ENCODE measurements at regions not wholly inside any gene's neighbourhood (a gene's known extent, or its start where the extent isn't known, plus 50 kb on each side); places are given as distances from the start of the nearest gene placed in this dataset.

- Mint-ChIP-seq H3K27me3 (peaks cover 4% of the 10 kb centered on the region), H3K9me3 (peaks cover 1% of the 10 kb centered on the region), H3K4me3 (no peak overlapping the region), H3K4me1 (no peaks in the 10 kb centered on the region), H3K36me3 (no peaks in the 10 kb centered on the region), H3K27ac (no peak overlapping the region)
- no peak for ATAC-seq (ENCODE audit: low read depth)
- DNase-seq (ENCODE audit: low spot score in 2 of 2) = no peak
Observed at GRCh38 chr6:71608646-71609045, 277.7 kb upstream of the RIMS1 start.

- Mint-ChIP-seq H3K36me3 (no peaks in the 10 kb centered on the region), H3K27ac (no peak overlapping the region), H3K4me3 (no peak overlapping the region), H3K4me1 (no peaks in the 10 kb centered on the region), H3K27me3 (no peaks in the 10 kb centered on the region), H3K9me3 (peaks cover 5% of the 10 kb centered on the region)
- ATAC-seq (ENCODE audit: low read depth) (no peak), DNase-seq (ENCODE audit: low spot score in 2 of 2) (no peak)
Observed at GRCh38 chr6:71619836-71620235, 266.5 kb upstream of the RIMS1 start.

GRCh38 chr6:71621918-71622519, 264.3 kb upstream of the RIMS1 start:
- ATAC-seq (ENCODE audit: low read depth) (no peak), DNase-seq (ENCODE audit: low spot score in 2 of 2) (no peak)
- H3K27ac Mint-ChIP-seq = no peak overlapping the region
- no peaks in the 10 kb centered on the region for H3K27me3 Mint-ChIP-seq
- no peaks in the 10 kb centered on the region for H3K36me3 Mint-ChIP-seq
- peaks cover 11% of the 10 kb centered on the region for H3K9me3 Mint-ChIP-seq
- H3K4me1 Mint-ChIP-seq = no peaks in the 10 kb centered on the region
- H3K4me3 Mint-ChIP-seq = no peak overlapping the region

GRCh38 chr6:71642120-71642519, 244.2 kb upstream of the RIMS1 start:
- Mint-ChIP-seq H3K36me3 (no peaks in the 10 kb centered on the region), H3K4me1 (no peaks in the 10 kb centered on the region), H3K9me3 (peaks cover 3% of the 10 kb centered on the region), H3K4me3 (no peak overlapping the region), H3K27me3 (peaks cover 1% of the 10 kb centered on the region), H3K27ac (no peak overlapping the region)
- DNase-seq (ENCODE audit: low spot score in 2 of 2) (no peak), ATAC-seq (ENCODE audit: low read depth) (no peak)

GRCh38 chr6:71642793-71643192, 243.6 kb upstream of the RIMS1 start:
- Mint-ChIP-seq H3K4me3 (no peak overlapping the region), H3K9me3 (peaks cover 3% of the 10 kb centered on the region), H3K36me3 (no peaks in the 10 kb centered on the region), H3K27me3 (peaks cover 1% of the 10 kb centered on the region), H3K4me1 (no peaks in the 10 kb centered on the region), H3K27ac (no peak overlapping the region)
- no peak for DNase-seq (ENCODE audit: low spot score in 2 of 2)
- no peak for ATAC-seq (ENCODE audit: low read depth)

- DNase-seq (ENCODE audit: low spot score in 2 of 2) = no peak
- no peak overlapping the region for H3K4me3 Mint-ChIP-seq
- ATAC-seq (ENCODE audit: low read depth) = no peak
- H3K27ac Mint-ChIP-seq = no peak overlapping the region
- peaks cover 3% of the 10 kb centered on the region for H3K9me3 Mint-ChIP-seq
- no peaks in the 10 kb centered on the region for H3K36me3 Mint-ChIP-seq
- no peaks in the 10 kb centered on the region for H3K4me1 Mint-ChIP-seq
- no peaks in the 10 kb centered on the region for H3K27me3 Mint-ChIP-seq
Observed at GRCh38 chr6:71645299-71645698, 241.1 kb upstream of the RIMS1 start.

GRCh38 chr6:71649915-71650314, 236.4 kb upstream of the RIMS1 start:
- ATAC-seq (ENCODE audit: low read depth) = no peak
- H3K4me1 Mint-ChIP-seq = no peaks in the 10 kb centered on the region
- no peak overlapping the region for H3K27ac Mint-ChIP-seq
- H3K9me3 Mint-ChIP-seq = peaks cover 4% of the 10 kb centered on the region
- H3K36me3 Mint-ChIP-seq = no peaks in the 10 kb centered on the region
- H3K27me3 Mint-ChIP-seq = peaks cover 4% of the 10 kb centered on the region
- no peak for DNase-seq (ENCODE audit: low spot score in 2 of 2)
- H3K4me3 Mint-ChIP-seq = no peak overlapping the region

- no peak overlapping the region for H3K27ac Mint-ChIP-seq
- no peaks in the 10 kb centered on the region for H3K4me1 Mint-ChIP-seq
- H3K27me3 Mint-ChIP-seq = peaks cover 4% of the 10 kb centered on the region
- ATAC-seq (ENCODE audit: low read depth) (no peak), DNase-seq (ENCODE audit: low spot score in 2 of 2) (no peak)
- H3K36me3 Mint-ChIP-seq = no peaks in the 10 kb centered on the region
- H3K9me3 Mint-ChIP-seq = peaks cover 4% of the 10 kb centered on the region
- H3K4me3 Mint-ChIP-seq = no peak overlapping the region
Observed at GRCh38 chr6:71651636-71652035, 234.7 kb upstream of the RIMS1 start.

GRCh38 chr6:71656121-71656520, 230.2 kb upstream of the RIMS1 start:
- Mint-ChIP-seq H3K27me3 (peaks cover 4% of the 10 kb centered on the region), H3K36me3 (no peaks in the 10 kb centered on the region), H3K4me1 (no peaks in the 10 kb centered on the region), H3K27ac (no peak overlapping the region), H3K4me3 (no peak overlapping the region), H3K9me3 (peaks cover 1% of the 10 kb centered on the region)
- no peak for DNase-seq (ENCODE audit: low spot score in 2 of 2)
- no peak for ATAC-seq (ENCODE audit: low read depth)

GRCh38 chr6:71665931-71666330, 220.4 kb upstream of the RIMS1 start:
- ATAC-seq (ENCODE audit: low read depth) (no peak), DNase-seq (ENCODE audit: low spot score in 2 of 2) (no peak)
- H3K9me3 Mint-ChIP-seq = peaks cover 2% of the 10 kb centered on the region
- H3K36me3 Mint-ChIP-seq = no peaks in the 10 kb centered on the region
- no peaks in the 10 kb centered on the region for H3K27me3 Mint-ChIP-seq
- H3K27ac Mint-ChIP-seq = no peak overlapping the region
- H3K4me1 Mint-ChIP-seq = no peaks in the 10 kb centered on the region
- no peak overlapping the region for H3K4me3 Mint-ChIP-seq

GRCh38 chr6:71672876-71673275, 213.5 kb upstream of the RIMS1 start:
- Mint-ChIP-seq H3K36me3 (no peaks in the 10 kb centered on the region), H3K4me1 (no peaks in the 10 kb centered on the region), H3K27ac (no peak overlapping the region), H3K4me3 (no peak overlapping the region), H3K9me3 (no peaks in the 10 kb centered on the region), H3K27me3 (no peaks in the 10 kb centered on the region)
- DNase-seq (ENCODE audit: low spot score in 2 of 2) (no peak), ATAC-seq (ENCODE audit: low read depth) (no peak)

- H3K4me3 Mint-ChIP-seq = no peak overlapping the region
- H3K4me1 Mint-ChIP-seq = no peaks in the 10 kb centered on the region
- H3K9me3 Mint-ChIP-seq = no peaks in the 10 kb centered on the region
- no peaks in the 10 kb centered on the region for H3K27me3 Mint-ChIP-seq
- ATAC-seq (ENCODE audit: low read depth) = no peak
- no peaks in the 10 kb centered on the region for H3K36me3 Mint-ChIP-seq
- no peak for DNase-seq (ENCODE audit: low spot score in 2 of 2)
- H3K27ac Mint-ChIP-seq = no peak overlapping the region
Observed at GRCh38 chr6:71675386-71675785, 211.0 kb upstream of the RIMS1 start.

- Mint-ChIP-seq H3K9me3 (no peaks in the 10 kb centered on the region), H3K27ac (no peak overlapping the region), H3K4me3 (no peak overlapping the region), H3K27me3 (no peaks in the 10 kb centered on the region), H3K4me1 (no peaks in the 10 kb centered on the region), H3K36me3 (no peaks in the 10 kb centered on the region)
- no peak for DNase-seq (ENCODE audit: low spot score in 2 of 2)
- ATAC-seq (ENCODE audit: low read depth) = no peak
Observed at GRCh38 chr6:71676298-71676697, 210.1 kb upstream of the RIMS1 start.

GRCh38 chr6:71678091-71678490, 208.3 kb upstream of the RIMS1 start:
- H3K27me3 Mint-ChIP-seq = no peaks in the 10 kb centered on the region
- H3K4me1 Mint-ChIP-seq = no peaks in the 10 kb centered on the region
- no peak overlapping the region for H3K4me3 Mint-ChIP-seq
- no peaks in the 10 kb centered on the region for H3K9me3 Mint-ChIP-seq
- no peak for ATAC-seq (ENCODE audit: low read depth)
- H3K27ac Mint-ChIP-seq = no peak overlapping the region
- DNase-seq (ENCODE audit: low spot score in 2 of 2) = no peak
- H3K36me3 Mint-ChIP-seq = no peaks in the 10 kb centered on the region

GRCh38 chr6:71681234-71681867, 205.0 kb upstream of the RIMS1 start:
- H3K9me3 Mint-ChIP-seq = no peaks in the 10 kb centered on the region
- no peak overlapping the region for H3K27ac Mint-ChIP-seq
- no peaks in the 10 kb centered on the region for H3K36me3 Mint-ChIP-seq
- DNase-seq (ENCODE audit: low spot score in 2 of 2) (no peak), ATAC-seq (ENCODE audit: low read depth) (no peak)
- H3K4me3 Mint-ChIP-seq = no peak overlapping the region
- H3K27me3 Mint-ChIP-seq = no peaks in the 10 kb centered on the region
- H3K4me1 Mint-ChIP-seq = no peaks in the 10 kb centered on the region

All from memory B cell (primary cell).